Limb (tissue), 2 donors: ENCODE measurements at regions not wholly inside any gene's neighbourhood (a gene's known extent, or its start where the extent isn't known, plus 50 kb on each side); places are given as distances from the start of the nearest gene placed in this dataset.

ENCODE experiments used
- DNase-seq, 2 donors: peaks; one replicate each; pipeline ENCODE4 v3.0.0-alpha.2; 2016; ENCODE audit errors: extremely low spot score in 2 of 2

GRCh38 chr11:111444040-111444439 lies 65.0 kb upstream of the POU2AF1 start:
- DNase-seq, result no peak

GRCh38 chr11:111443640-111444039 lies 64.6 kb upstream of the POU2AF1 start:
- no peak for DNase-seq

- no peak for DNase-seq
Observed at GRCh38 chr11:111443032-111443431, 64.0 kb upstream of the POU2AF1 start.

- no peak for DNase-seq
Observed at GRCh38 chr11:111441443-111441842, 62.4 kb upstream of the POU2AF1 start.

GRCh38 chr11:111440416-111441205 lies 61.5 kb upstream of the POU2AF1 start:
- no peak for DNase-seq

- DNase-seq, result no peak
Observed at GRCh38 chr11:111439901-111440300, 60.8 kb upstream of the POU2AF1 start.

GRCh38 chr11:111438846-111439520 lies 59.9 kb upstream of the POU2AF1 start:
- no peak for DNase-seq

- no peak for DNase-seq
Observed at GRCh38 chr11:111438168-111438567, 59.1 kb upstream of the POU2AF1 start.

GRCh38 chr11:111435046-111435698 lies 56.1 kb upstream of the POU2AF1 start:
- DNase-seq, result no peak

- DNase-seq, result peak in 1 of 2 donors; percentile 18
Observed at GRCh38 chr11:111429066-111429506, 50.0 kb upstream of the POU2AF1 start.
